Epithelial cell of esophagus (primary cell): ENCODE measurements at regions not wholly inside any gene's neighbourhood (a gene's known extent, or its start where the extent isn't known, plus 50 kb on each side); places are given as distances from the start of the nearest gene placed in this dataset.

ENCODE experiments used
- DNase-seq: peaks from one replicate; pipeline ENCODE4 v3.0.0; 2010; ENCODE audit warnings: low read depth
- H3K4me3 ChIP-seq: 2 replicates; pipeline ENCODE4 v1.5.1; 2011; ENCODE audit warnings: mild to moderate bottlenecking, low read length, control low read depth
- TF ChIP-seq, protein P1 (sequence below): IDR thresholded peaks from 2 replicates; pipeline ENCODE4 v1.5.1; 2011; ENCODE audit warnings: low read depth, mild to moderate bottlenecking, low read length, control low read depth, inconsistent platforms; ENCODE audit not compliant: insufficient read depth; ENCODE audit errors: missing control alignments

GRCh38 chr1:182186757-182187146 lies 125.2 kb upstream of the ZNF648 start:
- no peak overlapping the region for H3K4me3 ChIP-seq
- DNase-seq, result no peak
- TF ChIP-seq, protein P1, sequence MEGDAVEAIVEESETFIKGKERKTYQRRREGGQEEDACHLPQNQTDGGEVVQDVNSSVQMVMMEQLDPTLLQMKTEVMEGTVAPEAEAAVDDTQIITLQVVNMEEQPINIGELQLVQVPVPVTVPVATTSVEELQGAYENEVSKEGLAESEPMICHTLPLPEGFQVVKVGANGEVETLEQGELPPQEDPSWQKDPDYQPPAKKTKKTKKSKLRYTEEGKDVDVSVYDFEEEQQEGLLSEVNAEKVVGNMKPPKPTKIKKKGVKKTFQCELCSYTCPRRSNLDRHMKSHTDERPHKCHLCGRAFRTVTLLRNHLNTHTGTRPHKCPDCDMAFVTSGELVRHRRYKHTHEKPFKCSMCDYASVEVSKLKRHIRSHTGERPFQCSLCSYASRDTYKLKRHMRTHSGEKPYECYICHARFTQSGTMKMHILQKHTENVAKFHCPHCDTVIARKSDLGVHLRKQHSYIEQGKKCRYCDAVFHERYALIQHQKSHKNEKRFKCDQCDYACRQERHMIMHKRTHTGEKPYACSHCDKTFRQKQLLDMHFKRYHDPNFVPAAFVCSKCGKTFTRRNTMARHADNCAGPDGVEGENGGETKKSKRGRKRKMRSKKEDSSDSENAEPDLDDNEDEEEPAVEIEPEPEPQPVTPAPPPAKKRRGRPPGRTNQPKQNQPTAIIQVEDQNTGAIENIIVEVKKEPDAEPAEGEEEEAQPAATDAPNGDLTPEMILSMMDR, result no peak

DNA sequence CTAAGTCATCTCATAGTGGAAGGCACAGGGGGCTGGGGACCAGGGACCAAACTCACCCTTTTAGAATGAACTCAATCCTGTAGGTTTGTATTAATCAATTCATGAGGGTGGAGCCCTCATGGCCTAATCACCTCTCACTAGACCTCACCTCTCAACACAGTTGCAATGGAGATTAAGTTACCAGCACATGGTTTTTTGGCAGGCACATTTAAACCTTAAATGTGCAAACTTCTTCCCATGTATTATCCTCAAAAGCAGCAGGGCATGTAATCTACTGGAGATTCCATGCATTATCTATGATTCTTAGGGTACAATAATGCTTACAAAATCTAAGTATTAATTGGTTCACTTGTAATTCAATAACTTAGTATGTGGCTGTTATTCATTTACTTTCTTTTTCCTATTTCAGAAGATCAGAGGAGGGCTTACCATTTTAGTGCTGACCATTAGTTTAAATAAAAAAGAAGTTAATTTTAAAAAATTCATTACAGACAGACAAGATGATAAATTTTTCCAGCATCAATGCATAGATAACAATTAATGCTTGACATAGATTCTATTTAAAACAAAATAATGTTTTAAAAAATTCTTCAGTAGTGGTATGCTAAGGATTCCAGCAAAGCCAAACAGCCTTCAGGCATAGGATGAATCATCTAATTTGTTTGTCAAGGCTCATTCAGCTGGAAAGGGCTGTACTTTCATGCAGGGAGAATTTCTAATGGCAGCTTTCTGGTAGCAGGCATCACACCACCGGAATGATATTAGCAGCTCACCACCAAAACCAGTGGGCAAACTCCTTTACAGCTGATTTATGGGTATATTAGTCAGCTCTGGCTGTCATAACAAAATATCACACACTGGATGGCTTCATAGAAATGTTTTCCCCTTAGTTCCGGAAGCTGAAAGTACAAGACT lies 124.6 kb upstream of the ZNF648 start:
- peak; percentile 94 for DNase-seq
- TF ChIP-seq, protein P1, result no peak
- H3K4me3 ChIP-seq, result no peak overlapping the region

GRCh38 chr1:182185136-182185535 lies 123.6 kb upstream of the ZNF648 start:
- DNase-seq, result no peak
- TF ChIP-seq, protein P1, result no peak
- no peak overlapping the region for H3K4me3 ChIP-seq

GRCh38 chr1:182183606-182184005 lies 122.1 kb upstream of the ZNF648 start:
- TF ChIP-seq, protein P1, result no peak
- no peak overlapping the region for H3K4me3 ChIP-seq
- DNase-seq, result no peak

DNA sequence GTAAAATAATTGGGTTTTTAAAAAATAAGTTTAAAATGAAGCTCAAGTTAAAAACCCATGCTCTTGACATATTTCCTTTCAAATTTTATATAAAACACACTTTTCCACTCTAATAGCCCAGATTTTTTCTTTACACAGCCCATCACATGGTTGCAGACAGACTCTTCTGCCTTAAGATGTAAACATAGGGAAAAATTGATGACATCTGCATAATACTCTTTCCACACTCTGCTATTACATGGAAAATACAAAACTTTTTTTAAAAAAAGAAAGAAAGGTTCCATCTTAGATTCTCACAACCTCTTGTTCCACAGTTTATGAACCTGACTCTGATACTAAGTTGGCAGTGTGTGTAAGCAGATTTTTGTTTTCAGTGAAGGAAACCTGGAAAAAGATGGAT lies 120.8 kb upstream of the ZNF648 start:
- DNase-seq, result no peak
- TF ChIP-seq, protein P1, result no peak
- no peak overlapping the region for H3K4me3 ChIP-seq

GRCh38 chr1:182181167-182181572 lies 119.7 kb upstream of the ZNF648 start:
- TF ChIP-seq, protein P1, result no peak
- DNase-seq, result peak; percentile 79
- no peak overlapping the region for H3K4me3 ChIP-seq
